GM23338 (cell line): ENCODE measurements at regions not wholly inside any gene's neighbourhood (a gene's known extent, or its start where the extent isn't known, plus 50 kb on each side); places are given as distances from the start of the nearest gene placed in this dataset.

Experiments
- ATAC-seq: fragments of 200-7000 bp; cut with Tn5 transposase; 3 replicates; pipeline ENCODE4 v1.9.1; 2020
- DNase-seq: peaks from one replicate; pipeline ENCODE4 v3.0.0-alpha.2; 2015; ENCODE audit warnings: low spot score
- H2AFZ ChIP-seq: fragments of 200-600 bp; sonication (generic); 2 replicates; pipeline ENCODE4 v1.8.0; 2016; ENCODE audit warnings: antibody characterized with exemption, mild to moderate bottlenecking, moderate library complexity
- H3F3A ChIP-seq: fragments of 200-600 bp; sonication (generic); replicated peaks from 2 replicates; pipeline ENCODE4 v1.8.0; 2017; ENCODE audit warnings: antibody characterized with exemption, mixed run types, low read depth
- H3K27ac ChIP-seq: fragments of 200-600 bp; sonication (generic); 2 replicates; pipeline ENCODE4 v1.6.1; 2016; ENCODE audit warnings: low read depth
- H3K27me3 ChIP-seq: fragments of 200-600 bp; sonication (generic); 2 replicates; pipeline ENCODE4 v1.8.0; 2016; ENCODE audit warnings: mild to moderate bottlenecking, mixed run types, moderate library complexity; ENCODE audit not compliant: insufficient read depth
- H3K36me3 ChIP-seq: fragments of 200-600 bp; sonication (generic); 2 replicates; pipeline ENCODE4 v1.8.0; 2016; ENCODE audit warnings: mild to moderate bottlenecking; ENCODE audit not compliant: insufficient read depth
- H3K4me1 ChIP-seq: fragments of 200-600 bp; sonication (generic); 2 replicates; pipeline ENCODE4 v1.8.0; 2016; ENCODE audit warnings: mild to moderate bottlenecking, moderate library complexity; ENCODE audit not compliant: insufficient read depth
- H3K4me2 ChIP-seq: fragments of 200-600 bp; sonication (generic); 2 replicates; pipeline ENCODE4 v1.7.1; 2017; ENCODE audit warnings: mixed run types
- H3K4me3 ChIP-seq: fragments of 200-600 bp; sonication (generic); 2 replicates; pipeline ENCODE4 v1.6.1; 2016; ENCODE audit warnings: mixed run types
- H3K79me2 ChIP-seq: fragments of 200-600 bp; sonication (generic); replicated peaks from 2 replicates; pipeline ENCODE4 v1.8.0; 2017; ENCODE audit warnings: mild to moderate bottlenecking; ENCODE audit not compliant: insufficient read depth
- H3K9me2 ChIP-seq: fragments of 200-600 bp; sonication (generic); 2 replicates; pipeline ENCODE4 v1.8.0; 2017; ENCODE audit not compliant: insufficient read depth
- H4K20me1 ChIP-seq: fragments of 200-600 bp; sonication (generic); replicated peaks from 2 replicates; pipeline ENCODE4 v1.8.0; 2017; ENCODE audit warnings: mild to moderate bottlenecking; ENCODE audit not compliant: insufficient read depth
- H3K27ac Mint-ChIP-seq: 2 replicates; pipeline ENCODE4 v1.8.0; 2020; ENCODE audit warnings: inconsistent platforms, mild to moderate bottlenecking, moderate library complexity, mixed read lengths
- H3K27me3 Mint-ChIP-seq: 3 replicates; pipeline ENCODE4 v1.8.0; 2022; ENCODE audit warnings: low read depth, mild to moderate bottlenecking, moderate library complexity, mixed read lengths, inconsistent platforms; ENCODE audit not compliant: insufficient read depth, poor library complexity
- H3K36me3 Mint-ChIP-seq: 3 replicates; pipeline ENCODE4 v1.8.0; 2021; ENCODE audit warnings: low read depth, mild to moderate bottlenecking, inconsistent platforms, moderate library complexity, mixed read lengths
- H3K4me1 Mint-ChIP-seq: 3 replicates; pipeline ENCODE4 v1.8.0; 2020; ENCODE audit warnings: mild to moderate bottlenecking, inconsistent platforms, mixed read lengths
- H3K4me3 Mint-ChIP-seq: 3 replicates; pipeline ENCODE4 v1.8.0; 2021; ENCODE audit warnings: moderate library complexity, mild to moderate bottlenecking, inconsistent platforms, mixed read lengths
- H3K9me3 Mint-ChIP-seq: 3 replicates; pipeline ENCODE4 v1.8.0; 2020; ENCODE audit warnings: moderate library complexity, mild to moderate bottlenecking, inconsistent platforms, mixed read lengths
- CREB1 ChIP-seq: fragments of 250-450 bp; sonication (Bioruptor Pico); IDR thresholded peaks from 2 replicates; pipeline ENCODE4 v1.5.0; 2020; ENCODE audit warnings: low read depth, mild to moderate bottlenecking, moderate library complexity
- EZH2 ChIP-seq: fragments of 200-600 bp; sonication (generic); IDR thresholded peaks from one replicate; pipeline ENCODE4 v1.8.0; 2017; ENCODE audit warnings: antibody characterized with exemption, mild to moderate bottlenecking, low read depth; ENCODE audit not compliant: unreplicated experiment
- EZH2phosphoT487 ChIP-seq: fragments of 200-600 bp; sonication (generic); IDR thresholded peaks from one replicate; pipeline ENCODE4 v1.8.1; 2018; ENCODE audit warnings: antibody characterized with exemption; ENCODE audit not compliant: unreplicated experiment
- JUNB ChIP-seq: IDR thresholded peaks from one replicate; pipeline ENCODE4 v1.6.1; 2016; ENCODE audit warnings: antibody characterized with exemption; ENCODE audit not compliant: unreplicated experiment
- NANOG ChIP-seq: IDR thresholded peaks from 2 replicates; pipeline ENCODE4 v1.6.1; 2016; ENCODE audit warnings: antibody characterized with exemption, borderline replicate concordance
- POLR2AphosphoS5 ChIP-seq: IDR thresholded peaks from 2 replicates; pipeline ENCODE4 v1.6.1; 2016; ENCODE audit warnings: antibody characterized with exemption, low read depth
- STAT1 ChIP-seq: IDR thresholded peaks from one replicate; pipeline ENCODE4 v1.6.1; 2016; ENCODE audit warnings: antibody characterized with exemption; ENCODE audit not compliant: unreplicated experiment
- ZNF114 ChIP-seq: fragments of 250-450 bp; sonication (Bioruptor Pico); IDR thresholded peaks from 2 replicates; pipeline ENCODE4 v1.5.0; 2020; ENCODE audit warnings: mild to moderate bottlenecking, moderate library complexity
- ZNF331 ChIP-seq: fragments of 250-450 bp; sonication (Bioruptor Pico); IDR thresholded peaks from 2 replicates; pipeline ENCODE4 v1.5.0; 2020; ENCODE audit warnings: low read depth, mild to moderate bottlenecking, moderate library complexity
- TF ChIP-seq, protein P1 (sequence below), 2 experiments: fragments of 200-600 bp in 1 of 2; sonication (generic) in 1 of 2; conservative IDR thresholded peaks; 2 replicates each; pipeline versions ENCODE4 v1.5.1 to v1.6.1; 2016 to 2017; ENCODE audit warnings: antibody characterized with exemption in 2 of 2, low read depth in 2 of 2, mild to moderate bottlenecking in 2 of 2, moderate library complexity in 1 of 2
- TF ChIP-seq, protein P2 (sequence below): fragments of 250-450 bp; sonication (Bioruptor Pico); IDR thresholded peaks from 2 replicates; pipeline ENCODE4 v1.5.0; 2020; ENCODE audit warnings: mild to moderate bottlenecking, moderate library complexity
- TF ChIP-seq, protein P3 (sequence below): IDR thresholded peaks from one replicate; pipeline ENCODE4 v1.6.1; 2018; ENCODE audit warnings: antibody characterized with exemption; ENCODE audit not compliant: unreplicated experiment
- TF ChIP-seq, protein P4 (sequence below): IDR thresholded peaks from 2 replicates; pipeline ENCODE4 v1.6.1; 2016; ENCODE audit warnings: antibody characterized with exemption

DNA sequence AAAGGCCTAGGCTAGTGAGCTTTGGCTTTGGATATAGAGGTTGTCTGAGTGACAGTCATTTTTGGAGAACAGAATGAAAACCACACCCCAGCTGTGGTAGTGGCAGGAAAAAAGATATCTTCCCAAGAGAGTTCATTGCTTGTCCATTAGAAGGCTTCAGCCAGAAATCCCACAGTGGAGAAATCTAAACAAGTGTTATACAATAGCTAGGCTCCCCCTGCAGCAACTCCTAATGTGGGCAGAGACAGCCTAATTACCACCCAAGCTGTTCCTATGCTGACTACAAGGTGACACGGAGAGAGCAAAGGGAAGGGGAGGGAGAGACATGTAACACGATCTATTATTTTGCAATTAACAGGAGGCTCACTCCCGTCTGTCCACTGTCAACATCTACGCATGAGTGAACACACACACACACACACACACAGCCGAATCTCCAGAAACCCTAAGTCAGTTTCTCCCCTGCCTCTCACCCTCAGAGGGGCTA, 147.5 kb upstream of the TCF21 start:
- no peak overlapping the region for H3K27ac Mint-ChIP-seq
- DNase-seq, result peak; percentile 8

More for the DNA sequence above, 147.5 kb upstream of the TCF21 start:
- no peaks in the 10 kb centered on the region for H3K79me2 ChIP-seq
- Mint-ChIP-seq H3K36me3 (no peaks in the 10 kb centered on the region), H3K4me1 (peaks cover 16% of the 10 kb centered on the region), H3K9me3 (no peaks in the 10 kb centered on the region), H3K27me3 (no peaks in the 10 kb centered on the region), H3K4me3 (no peak overlapping the region)
- peak; percentile 66 for ATAC-seq
- no peaks in the 10 kb centered on the region for H4K20me1 ChIP-seq
- no peaks in the 10 kb centered on the region for H3K36me3 ChIP-seq
- no peak overlapping the region for H3K4me2 ChIP-seq
- H3F3A ChIP-seq, result no peaks in the 10 kb centered on the region
- no peak overlapping the region for H3K27ac ChIP-seq
- H3K4me1 ChIP-seq, result peaks cover 7% of the 10 kb centered on the region; the same call in 1 of the 2 replicates
- TF ChIP-seq STAT1, result no peak
- TF ChIP-seq ZNF331 (CRISPR knock-in tag), result no peak
- no peak for TF ChIP-seq POLR2AphosphoS5
- TF ChIP-seq, protein P1, sequence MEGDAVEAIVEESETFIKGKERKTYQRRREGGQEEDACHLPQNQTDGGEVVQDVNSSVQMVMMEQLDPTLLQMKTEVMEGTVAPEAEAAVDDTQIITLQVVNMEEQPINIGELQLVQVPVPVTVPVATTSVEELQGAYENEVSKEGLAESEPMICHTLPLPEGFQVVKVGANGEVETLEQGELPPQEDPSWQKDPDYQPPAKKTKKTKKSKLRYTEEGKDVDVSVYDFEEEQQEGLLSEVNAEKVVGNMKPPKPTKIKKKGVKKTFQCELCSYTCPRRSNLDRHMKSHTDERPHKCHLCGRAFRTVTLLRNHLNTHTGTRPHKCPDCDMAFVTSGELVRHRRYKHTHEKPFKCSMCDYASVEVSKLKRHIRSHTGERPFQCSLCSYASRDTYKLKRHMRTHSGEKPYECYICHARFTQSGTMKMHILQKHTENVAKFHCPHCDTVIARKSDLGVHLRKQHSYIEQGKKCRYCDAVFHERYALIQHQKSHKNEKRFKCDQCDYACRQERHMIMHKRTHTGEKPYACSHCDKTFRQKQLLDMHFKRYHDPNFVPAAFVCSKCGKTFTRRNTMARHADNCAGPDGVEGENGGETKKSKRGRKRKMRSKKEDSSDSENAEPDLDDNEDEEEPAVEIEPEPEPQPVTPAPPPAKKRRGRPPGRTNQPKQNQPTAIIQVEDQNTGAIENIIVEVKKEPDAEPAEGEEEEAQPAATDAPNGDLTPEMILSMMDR (conservative IDR thresholded peaks at IDR 0.05; ENCODE audit: low read depth in 2 of 2), result no peak
- TF ChIP-seq EZH2phosphoT487, result no peak
- no peak for TF ChIP-seq NANOG
- TF ChIP-seq CREB1, result no peak
- TF ChIP-seq JUNB, result no peak
- TF ChIP-seq, protein P2, sequence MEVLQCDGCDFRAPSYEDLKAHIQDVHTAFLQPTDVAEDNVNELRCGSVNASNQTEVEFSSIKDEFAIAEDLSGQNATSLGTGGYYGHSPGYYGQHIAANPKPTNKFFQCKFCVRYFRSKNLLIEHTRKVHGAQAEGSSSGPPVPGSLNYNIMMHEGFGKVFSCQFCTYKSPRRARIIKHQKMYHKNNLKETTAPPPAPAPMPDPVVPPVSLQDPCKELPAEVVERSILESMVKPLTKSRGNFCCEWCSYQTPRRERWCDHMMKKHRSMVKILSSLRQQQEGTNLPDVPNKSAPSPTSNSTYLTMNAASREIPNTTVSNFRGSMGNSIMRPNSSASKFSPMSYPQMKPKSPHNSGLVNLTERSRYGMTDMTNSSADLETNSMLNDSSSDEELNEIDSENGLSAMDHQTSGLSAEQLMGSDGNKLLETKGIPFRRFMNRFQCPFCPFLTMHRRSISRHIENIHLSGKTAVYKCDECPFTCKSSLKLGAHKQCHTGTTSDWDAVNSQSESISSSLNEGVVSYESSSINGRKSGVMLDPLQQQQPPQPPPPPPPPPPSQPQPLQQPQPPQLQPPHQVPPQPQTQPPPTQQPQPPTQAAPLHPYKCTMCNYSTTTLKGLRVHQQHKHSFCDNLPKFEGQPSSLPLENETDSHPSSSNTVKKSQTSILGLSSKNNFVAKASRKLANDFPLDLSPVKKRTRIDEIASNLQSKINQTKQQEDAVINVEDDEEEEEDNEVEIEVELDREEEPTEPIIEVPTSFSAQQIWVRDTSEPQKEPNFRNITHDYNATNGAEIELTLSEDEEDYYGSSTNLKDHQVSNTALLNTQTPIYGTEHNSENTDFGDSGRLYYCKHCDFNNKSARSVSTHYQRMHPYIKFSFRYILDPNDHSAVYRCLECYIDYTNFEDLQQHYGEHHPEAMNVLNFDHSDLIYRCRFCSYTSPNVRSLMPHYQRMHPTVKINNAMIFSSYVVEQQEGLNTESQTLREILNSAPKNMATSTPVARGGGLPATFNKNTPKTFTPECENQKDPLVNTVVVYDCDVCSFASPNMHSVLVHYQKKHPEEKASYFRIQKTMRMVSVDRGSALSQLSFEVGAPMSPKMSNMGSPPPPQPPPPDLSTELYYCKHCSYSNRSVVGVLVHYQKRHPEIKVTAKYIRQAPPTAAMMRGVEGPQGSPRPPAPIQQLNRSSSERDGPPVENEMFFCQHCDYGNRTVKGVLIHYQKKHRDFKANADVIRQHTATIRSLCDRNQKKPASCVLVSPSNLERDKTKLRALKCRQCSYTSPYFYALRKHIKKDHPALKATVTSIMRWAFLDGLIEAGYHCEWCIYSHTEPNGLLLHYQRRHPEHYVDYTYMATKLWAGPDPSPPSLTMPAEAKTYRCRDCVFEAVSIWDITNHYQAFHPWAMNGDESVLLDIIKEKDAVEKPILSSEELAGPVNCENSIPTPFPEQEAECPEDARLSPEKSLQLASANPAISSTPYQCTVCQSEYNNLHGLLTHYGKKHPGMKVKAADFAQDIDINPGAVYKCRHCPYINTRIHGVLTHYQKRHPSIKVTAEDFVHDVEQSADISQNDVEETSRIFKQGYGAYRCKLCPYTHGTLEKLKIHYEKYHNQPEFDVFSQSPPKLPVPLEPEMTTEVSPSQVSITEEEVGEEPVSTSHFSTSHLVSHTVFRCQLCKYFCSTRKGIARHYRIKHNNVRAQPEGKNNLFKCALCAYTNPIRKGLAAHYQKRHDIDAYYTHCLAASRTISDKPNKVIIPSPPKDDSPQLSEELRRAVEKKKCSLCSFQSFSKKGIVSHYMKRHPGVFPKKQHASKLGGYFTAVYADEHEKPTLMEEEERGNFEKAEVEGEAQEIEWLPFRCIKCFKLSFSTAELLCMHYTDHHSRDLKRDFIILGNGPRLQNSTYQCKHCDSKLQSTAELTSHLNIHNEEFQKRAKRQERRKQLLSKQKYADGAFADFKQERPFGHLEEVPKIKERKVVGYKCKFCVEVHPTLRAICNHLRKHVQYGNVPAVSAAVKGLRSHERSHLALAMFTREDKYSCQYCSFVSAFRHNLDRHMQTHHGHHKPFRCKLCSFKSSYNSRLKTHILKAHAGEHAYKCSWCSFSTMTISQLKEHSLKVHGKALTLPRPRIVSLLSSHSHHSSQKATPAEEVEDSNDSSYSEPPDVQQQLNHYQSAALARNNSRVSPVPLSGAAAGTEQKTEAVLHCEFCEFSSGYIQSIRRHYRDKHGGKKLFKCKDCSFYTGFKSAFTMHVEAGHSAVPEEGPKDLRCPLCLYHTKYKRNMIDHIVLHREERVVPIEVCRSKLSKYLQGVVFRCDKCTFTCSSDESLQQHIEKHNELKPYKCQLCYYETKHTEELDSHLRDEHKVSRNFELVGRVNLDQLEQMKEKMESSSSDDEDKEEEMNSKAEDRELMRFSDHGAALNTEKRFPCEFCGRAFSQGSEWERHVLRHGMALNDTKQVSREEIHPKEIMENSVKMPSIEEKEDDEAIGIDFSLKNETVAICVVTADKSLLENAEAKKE (CRISPR knock-in tag), result no peak
- TF ChIP-seq, protein P3, sequence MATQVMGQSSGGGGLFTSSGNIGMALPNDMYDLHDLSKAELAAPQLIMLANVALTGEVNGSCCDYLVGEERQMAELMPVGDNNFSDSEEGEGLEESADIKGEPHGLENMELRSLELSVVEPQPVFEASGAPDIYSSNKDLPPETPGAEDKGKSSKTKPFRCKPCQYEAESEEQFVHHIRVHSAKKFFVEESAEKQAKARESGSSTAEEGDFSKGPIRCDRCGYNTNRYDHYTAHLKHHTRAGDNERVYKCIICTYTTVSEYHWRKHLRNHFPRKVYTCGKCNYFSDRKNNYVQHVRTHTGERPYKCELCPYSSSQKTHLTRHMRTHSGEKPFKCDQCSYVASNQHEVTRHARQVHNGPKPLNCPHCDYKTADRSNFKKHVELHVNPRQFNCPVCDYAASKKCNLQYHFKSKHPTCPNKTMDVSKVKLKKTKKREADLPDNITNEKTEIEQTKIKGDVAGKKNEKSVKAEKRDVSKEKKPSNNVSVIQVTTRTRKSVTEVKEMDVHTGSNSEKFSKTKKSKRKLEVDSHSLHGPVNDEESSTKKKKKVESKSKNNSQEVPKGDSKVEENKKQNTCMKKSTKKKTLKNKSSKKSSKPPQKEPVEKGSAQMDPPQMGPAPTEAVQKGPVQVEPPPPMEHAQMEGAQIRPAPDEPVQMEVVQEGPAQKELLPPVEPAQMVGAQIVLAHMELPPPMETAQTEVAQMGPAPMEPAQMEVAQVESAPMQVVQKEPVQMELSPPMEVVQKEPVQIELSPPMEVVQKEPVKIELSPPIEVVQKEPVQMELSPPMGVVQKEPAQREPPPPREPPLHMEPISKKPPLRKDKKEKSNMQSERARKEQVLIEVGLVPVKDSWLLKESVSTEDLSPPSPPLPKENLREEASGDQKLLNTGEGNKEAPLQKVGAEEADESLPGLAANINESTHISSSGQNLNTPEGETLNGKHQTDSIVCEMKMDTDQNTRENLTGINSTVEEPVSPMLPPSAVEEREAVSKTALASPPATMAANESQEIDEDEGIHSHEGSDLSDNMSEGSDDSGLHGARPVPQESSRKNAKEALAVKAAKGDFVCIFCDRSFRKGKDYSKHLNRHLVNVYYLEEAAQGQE, result no peak
- TF ChIP-seq EZH2, result no peak
- no peak for TF ChIP-seq ZNF114 (CRISPR knock-in tag)
- TF ChIP-seq, protein P4, sequence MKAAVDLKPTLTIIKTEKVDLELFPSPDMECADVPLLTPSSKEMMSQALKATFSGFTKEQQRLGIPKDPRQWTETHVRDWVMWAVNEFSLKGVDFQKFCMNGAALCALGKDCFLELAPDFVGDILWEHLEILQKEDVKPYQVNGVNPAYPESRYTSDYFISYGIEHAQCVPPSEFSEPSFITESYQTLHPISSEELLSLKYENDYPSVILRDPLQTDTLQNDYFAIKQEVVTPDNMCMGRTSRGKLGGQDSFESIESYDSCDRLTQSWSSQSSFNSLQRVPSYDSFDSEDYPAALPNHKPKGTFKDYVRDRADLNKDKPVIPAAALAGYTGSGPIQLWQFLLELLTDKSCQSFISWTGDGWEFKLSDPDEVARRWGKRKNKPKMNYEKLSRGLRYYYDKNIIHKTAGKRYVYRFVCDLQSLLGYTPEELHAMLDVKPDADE, result no peak
- H3K27me3 ChIP-seq, result no peaks in the 10 kb centered on the region
- peak overlapping the region; percentile 3; the same call in 1 of the 2 replicates for H2AFZ ChIP-seq
- H3K9me2 ChIP-seq, result no peaks in the 10 kb centered on the region
- no peak overlapping the region for H3K4me3 ChIP-seq
